HG03571 (cell line): ENCODE measurements at regions not wholly inside any gene's neighbourhood (a gene's known extent, or its start where the extent isn't known, plus 50 kb on each side); places are given as distances from the start of the nearest gene placed in this dataset.
"Not testable (repeated sequence)": the region's sequence is repeated elsewhere in the genome, so short reads cannot be mapped to it uniquely, and the experiment has no call there.

Experiments
- ATAC-seq: cut with Tn5 transposase; IDR thresholded peaks from one replicate; pipeline ENCODE4 v1.9.1; 2021; ENCODE audit not compliant: unreplicated experiment

- no peak for ATAC-seq
These were observed 373.4 kb upstream of the PCDH15 start for GRCh38 chr10:55174419-55174818.

DNA sequence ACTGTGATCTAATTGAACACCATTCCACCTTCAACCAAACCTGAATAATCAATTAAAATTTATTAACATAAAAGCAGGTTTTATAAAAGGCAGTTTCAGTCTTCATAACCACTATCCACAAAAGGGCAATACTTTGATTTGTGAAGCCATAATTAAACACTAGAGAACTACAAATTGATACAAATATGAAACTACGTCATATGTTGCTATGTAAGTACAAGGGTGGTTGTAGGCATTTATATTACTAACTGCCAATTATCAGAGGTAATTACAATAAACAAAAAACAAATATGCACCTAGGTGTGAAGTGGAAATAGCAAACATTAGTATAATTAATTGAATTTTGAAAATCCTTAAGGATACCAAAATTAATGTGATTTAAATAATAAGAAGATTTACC, 368.5 kb upstream of the PCDH15 start:
- ATAC-seq: no peak

GRCh38 chr10:55168343-55168742, 367.3 kb upstream of the PCDH15 start:
- ATAC-seq: no peak

DNA sequence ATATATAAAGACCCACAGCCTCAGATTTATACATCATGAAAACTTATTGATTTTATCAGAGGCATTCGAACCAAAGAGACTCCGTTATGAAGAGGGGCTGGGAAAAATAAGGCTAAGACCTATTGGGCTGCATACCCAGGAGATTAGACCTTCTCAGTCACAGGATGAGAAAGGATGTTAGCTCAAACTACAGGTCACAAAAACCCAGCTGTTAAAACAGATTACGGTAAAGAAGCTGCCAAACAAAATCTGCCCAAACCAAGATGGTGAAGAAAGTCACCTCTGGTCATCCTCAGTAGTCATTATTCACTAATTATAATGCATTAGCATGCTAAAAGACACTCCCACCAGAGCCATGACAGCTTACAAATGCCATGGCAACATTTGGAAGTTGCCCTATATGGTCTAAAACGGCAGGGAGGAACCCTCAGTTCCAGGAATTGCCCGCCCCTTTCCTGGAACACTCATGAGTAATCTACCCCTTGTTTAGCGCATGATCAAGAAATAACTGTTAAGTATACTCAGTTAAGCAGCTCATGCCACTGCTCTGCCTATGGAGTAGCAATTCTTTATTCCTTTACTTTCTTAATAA, 362.5 kb upstream of the PCDH15 start:
- ATAC-seq: no peak

DNA sequence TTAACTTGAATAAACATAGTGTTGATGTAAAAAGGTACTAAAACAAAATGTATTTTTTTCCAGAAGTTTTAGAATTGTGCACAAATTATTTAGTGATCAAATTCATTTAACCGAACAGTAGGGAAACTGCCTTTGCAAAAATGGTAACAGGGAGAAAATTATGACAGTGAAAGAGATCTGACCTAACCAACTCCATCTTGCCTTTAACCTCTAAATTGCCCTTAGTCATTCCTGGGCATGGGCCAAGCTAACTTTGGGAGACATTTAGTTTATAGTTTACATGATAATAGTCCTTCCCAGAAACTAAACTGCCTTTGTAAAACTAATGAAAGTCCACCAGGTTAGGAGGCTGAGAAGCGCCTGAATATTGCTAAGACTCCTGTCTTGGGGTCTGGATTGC, 361.3 kb upstream of the PCDH15 start:
- ATAC-seq: not testable (repeated sequence)

DNA sequence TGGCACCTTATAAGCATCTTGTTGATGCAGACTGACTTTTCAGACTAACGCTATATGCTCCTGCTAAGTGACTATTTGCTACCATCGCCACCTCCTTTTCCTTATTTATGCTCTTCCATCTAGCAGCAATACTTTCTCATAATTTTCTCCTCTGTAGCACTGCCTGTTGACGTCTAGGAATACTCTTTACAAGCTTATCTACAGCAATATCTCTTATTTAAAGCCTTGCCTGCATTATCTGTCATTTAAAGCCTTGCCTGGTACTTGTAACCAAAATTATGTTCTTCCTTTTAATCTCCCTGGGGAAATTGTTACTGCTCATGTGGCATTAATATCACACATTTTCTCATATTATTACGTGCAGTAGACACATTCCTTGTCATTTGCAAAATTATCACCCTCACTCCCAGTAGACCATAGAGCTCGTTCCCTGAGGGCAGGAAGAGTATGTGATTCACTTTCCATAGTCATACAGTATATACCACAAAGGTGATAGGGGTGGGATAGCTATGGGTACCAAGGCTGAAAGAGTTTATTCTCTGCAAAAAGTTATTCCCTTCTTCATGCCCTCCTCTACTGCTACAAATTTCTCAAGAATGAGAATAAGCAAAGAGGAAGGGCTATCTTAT, 359.7 kb upstream of the PCDH15 start:
- ATAC-seq: no peak

DNA sequence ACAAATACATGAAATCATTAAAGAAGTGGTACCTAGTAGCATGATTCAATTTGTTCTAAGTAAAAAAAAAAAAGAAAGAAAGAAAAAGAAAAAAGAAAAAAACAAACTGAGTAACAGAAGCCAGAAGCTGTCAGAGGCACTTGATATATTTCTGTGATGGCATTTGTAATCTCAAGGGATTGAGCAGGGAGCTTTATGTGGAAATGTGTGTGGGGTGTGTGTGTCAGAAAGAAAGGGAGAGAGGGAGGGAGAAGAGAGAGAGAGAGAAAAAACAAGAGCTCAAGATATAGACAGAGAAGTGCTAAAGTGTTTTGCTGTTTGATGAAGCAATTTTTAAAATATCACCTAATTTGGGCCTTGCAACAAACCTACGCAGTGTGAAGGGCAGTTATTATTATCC, 357.6 kb upstream of the PCDH15 start:
- no peak for ATAC-seq

DNA sequence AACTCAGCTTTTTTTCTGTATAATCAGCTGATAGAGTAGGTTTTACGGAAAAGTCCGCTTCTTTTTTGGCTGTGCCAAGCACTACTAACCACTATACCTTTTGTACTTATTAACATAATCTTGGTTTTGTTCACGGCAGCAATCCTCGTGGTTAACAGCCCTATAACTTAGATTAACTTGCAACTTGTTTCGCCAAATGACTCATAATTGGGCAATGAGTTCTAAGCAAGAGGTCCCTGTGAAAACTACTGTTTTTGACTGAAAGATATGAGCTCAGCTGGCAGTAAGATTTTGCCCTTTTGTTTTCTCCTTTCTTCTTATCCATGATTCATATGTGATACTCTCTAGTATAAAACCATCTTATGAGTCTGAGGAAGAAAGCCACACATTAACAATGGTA, 345.0 kb upstream of the PCDH15 start:
- ATAC-seq: no peak

- ATAC-seq: no peak
These were observed 343.0 kb upstream of the PCDH15 start for GRCh38 chr10:55144001-55144400.

- no peak for ATAC-seq
These were observed 340.9 kb upstream of the PCDH15 start for GRCh38 chr10:55141892-55142291.

- ATAC-seq: no peak
These were observed 336.0 kb upstream of the PCDH15 start for GRCh38 chr10:55137063-55137462.

DNA sequence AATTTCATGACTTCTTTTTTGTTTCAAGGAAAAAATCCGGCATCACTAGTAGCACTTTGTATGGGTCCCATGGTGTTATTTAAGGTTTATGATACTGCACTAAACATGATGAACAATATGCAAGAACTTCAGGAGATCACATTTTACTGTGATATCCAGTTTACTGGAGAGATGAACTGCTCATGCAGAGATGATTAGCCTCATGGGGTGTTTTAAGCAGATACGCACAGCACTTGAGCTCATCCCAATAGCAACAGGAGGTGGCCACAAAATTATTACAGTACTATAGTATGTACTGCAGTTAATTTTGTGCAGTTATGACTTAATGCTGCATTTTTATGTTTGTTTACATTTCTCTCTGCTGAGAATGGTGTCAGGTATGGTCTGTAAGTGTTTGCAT, 303.7 kb upstream of the PCDH15 start:
- no peak for ATAC-seq

DNA sequence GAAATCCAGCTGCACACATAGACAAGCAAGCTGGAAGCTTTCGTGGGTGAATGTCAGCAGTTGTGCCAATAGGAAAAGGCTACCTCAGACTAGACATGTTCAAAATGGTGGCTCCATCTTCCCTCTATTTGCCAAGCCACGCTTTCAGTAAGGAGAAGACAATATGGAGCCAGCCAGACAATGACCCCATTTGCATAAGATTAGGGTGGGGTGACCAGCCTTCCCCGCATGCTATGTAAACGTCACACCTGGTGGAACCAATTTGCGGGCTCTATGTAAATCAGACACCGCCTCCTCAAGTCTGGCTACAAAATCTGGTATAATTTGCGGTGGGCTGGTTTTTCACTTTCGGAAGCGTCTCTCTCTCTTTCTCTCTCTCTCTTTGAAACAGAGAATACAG, 297.4 kb upstream of the PCDH15 start:
- ATAC-seq: no peak

GRCh38 chr10:55091691-55092328, 290.8 kb upstream of the PCDH15 start:
- no peak for ATAC-seq

- ATAC-seq: no peak
These were observed 277.1 kb upstream of the PCDH15 start for GRCh38 chr10:55078121-55078520.

DNA sequence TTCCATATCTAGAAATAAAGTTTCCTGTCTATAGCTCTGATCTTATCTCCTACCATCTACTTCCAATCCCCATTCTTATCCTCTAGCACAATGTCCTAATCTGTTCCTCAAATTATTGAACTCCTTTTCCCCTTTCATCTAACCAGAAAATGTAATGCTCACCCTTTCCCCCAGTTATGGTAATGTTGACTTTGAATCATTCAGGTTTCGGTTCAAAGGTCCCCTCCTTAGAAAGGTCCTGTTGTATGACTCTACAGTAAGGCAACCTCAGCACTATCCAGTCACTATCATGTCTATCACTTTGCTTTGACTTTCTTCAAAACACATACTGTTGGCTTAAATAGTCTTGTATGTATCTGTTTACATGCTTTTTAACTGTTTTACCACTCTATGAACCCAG, 264.2 kb upstream of the PCDH15 start:
- no peak for ATAC-seq

- ATAC-seq: no peak
These were observed 262.8 kb upstream of the PCDH15 start for GRCh38 chr10:55063811-55064210.

GRCh38 chr10:55062349-55062748, 261.3 kb upstream of the PCDH15 start:
- ATAC-seq: no peak

DNA sequence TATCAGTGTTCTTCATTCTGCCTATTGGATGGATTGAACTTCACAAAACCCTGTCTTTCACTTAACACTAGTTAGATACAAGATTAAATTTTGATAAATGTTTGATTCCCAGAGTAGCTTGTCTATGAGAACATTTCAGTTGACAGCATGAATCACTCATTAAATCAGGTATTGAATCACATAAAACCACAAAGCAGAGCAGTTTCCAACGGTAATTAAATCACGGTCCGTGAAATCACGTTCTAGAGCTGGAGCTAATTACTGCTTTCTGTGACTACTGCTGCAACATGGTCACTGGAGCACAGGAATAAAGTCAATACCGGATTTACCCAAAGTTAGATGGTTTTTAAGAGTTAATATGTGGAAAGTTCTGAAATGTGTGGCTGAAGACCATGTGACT, 257.8 kb upstream of the PCDH15 start:
- no peak for ATAC-seq

GRCh38 chr10:55051515-55051914, 250.5 kb upstream of the PCDH15 start:
- no peak for ATAC-seq

DNA sequence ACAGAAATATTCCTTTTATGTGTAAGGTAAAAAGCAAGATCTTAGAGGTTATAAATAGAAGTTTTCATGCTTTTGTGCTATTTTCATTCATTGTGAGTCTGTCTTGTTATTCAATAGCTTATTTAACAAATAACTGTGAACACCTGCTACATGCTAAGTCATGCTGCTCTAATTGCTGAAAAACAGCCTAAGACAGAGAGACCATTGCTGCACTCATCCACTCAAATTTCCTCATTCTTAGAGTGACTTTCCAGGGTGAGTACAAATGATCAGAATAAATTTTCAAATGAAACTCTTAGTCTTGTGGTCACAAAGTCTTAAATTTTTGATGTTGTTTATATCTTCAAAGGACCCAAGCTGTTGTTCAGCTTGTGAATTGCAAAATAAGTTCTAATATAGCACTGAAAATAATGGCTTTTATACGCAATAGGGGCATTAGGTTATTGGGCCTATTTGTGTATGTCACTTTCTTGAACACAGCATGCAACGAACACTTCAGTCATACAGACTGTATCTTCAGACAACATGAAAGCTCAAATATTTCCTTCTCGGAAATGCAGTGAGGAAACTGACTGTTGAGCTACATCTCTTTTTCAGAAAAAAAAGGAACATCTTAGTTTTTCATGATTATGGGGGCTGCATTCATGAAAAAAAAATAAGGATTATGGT, 247.9 kb upstream of the PCDH15 start:
- ATAC-seq: no peak

GRCh38 chr10:55043540-55043939, 242.5 kb upstream of the PCDH15 start:
- ATAC-seq: no peak
